ENCODE measurements at regions not wholly inside any gene's neighbourhood (a gene's known extent, or its start where the extent isn't known, plus 50 kb on each side); places are given as distances from the start of the nearest gene placed in this dataset.

DNA sequence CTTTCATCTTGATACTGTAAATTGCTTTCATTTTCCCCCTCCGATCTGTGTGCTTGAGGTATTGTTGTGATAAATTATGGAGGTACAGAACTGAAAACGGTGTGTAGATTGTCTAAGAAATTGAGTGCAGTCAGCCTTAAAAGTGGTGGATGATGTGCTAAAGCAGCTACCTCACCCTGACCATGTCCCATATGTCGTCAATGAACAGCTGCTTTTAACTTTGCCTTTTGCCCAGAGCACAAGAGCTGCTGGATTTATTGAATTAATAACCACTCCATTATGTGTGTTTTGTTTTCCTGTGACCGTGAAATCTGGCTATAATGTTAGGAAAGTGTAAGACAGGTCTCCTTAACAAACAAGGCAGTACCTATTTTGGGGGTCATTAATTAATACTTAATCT is 581.9 kb upstream of the PITX2 start:
- no peak overlapping the region for H3K4me3 ChIP-seq (ENCODE audit: low read depth, low read length)
- H3K36me3 ChIP-seq (replicated peaks), result no peaks in the 10 kb centered on the region
- TF ChIP-seq, protein P1, sequence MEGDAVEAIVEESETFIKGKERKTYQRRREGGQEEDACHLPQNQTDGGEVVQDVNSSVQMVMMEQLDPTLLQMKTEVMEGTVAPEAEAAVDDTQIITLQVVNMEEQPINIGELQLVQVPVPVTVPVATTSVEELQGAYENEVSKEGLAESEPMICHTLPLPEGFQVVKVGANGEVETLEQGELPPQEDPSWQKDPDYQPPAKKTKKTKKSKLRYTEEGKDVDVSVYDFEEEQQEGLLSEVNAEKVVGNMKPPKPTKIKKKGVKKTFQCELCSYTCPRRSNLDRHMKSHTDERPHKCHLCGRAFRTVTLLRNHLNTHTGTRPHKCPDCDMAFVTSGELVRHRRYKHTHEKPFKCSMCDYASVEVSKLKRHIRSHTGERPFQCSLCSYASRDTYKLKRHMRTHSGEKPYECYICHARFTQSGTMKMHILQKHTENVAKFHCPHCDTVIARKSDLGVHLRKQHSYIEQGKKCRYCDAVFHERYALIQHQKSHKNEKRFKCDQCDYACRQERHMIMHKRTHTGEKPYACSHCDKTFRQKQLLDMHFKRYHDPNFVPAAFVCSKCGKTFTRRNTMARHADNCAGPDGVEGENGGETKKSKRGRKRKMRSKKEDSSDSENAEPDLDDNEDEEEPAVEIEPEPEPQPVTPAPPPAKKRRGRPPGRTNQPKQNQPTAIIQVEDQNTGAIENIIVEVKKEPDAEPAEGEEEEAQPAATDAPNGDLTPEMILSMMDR (IDR thresholded peaks at IDR 0.05; ENCODE audit: low read depth, low read length, missing control alignments), result no peak
- DNase-seq, result no peak
- in situ Hi-C loops (cut with HindIII; ENCODE audit: low pct_ligation_motif_present, low sequenced_read_pairs), result no loop called here
- no peaks in the 10 kb centered on the region for H3K27me3 ChIP-seq (replicated peaks)
- H3K27ac ChIP-seq, result no peak overlapping the region

DNA sequence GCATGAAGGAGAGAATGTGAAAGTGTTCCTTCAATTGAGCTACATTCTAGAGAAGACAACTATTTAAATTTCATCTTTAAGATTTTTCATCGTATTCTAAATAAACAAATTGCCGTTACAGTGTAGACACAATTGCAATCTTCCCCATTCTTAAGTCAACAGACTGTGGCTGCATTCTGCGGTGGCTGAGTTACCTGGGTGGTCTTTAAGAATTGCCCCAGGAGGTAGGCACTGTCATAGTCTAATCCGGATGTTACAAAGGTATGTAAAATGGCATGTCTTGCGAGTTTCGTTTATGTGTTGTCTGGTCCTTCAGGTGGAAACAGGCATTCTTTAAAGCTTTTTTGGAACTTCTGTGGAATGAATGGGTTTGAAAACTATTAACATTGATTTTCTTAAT is 586.1 kb upstream of the PITX2 start:
- DNase-seq, result no peak
- TF ChIP-seq, protein P1 (IDR thresholded peaks at IDR 0.05; ENCODE audit: low read depth, low read length, missing control alignments), result no peak
- Histone ChIP-seq H3K27ac (no peak overlapping the region), H3K4me3 (ENCODE audit: low read depth, low read length) (no peak overlapping the region), H3K27me3 (replicated peaks) (no peaks in the 10 kb centered on the region), H3K36me3 (replicated peaks) (no peaks in the 10 kb centered on the region)
- in situ Hi-C loops (cut with HindIII; ENCODE audit: low pct_ligation_motif_present, low sequenced_read_pairs), result no loop called here

DNA sequence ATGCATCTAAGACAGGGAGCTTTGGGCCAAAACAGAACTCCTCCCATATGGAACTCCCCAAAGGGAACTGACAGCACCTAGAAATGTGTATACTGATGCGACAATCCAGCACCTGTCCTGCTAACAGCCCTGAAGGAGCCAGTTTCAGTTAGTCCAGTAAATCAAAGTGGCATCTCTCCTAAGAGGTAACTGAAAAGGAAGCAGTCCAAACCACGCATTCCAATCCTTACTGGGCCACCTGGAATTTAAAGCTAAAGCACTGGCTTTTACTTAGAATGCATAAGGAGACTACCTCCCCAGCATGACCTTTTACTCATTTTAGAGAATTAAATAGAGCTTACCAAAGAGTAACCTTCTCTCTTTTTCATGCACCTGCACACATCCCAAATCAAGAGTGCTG is 586.8 kb upstream of the PITX2 start:
- in situ Hi-C loops (cut with HindIII; ENCODE audit: low pct_ligation_motif_present, low sequenced_read_pairs), result no loop called here
- no peaks in the 10 kb centered on the region for H3K27me3 ChIP-seq (replicated peaks)
- no peak for DNase-seq
- H3K36me3 ChIP-seq (replicated peaks), result no peaks in the 10 kb centered on the region
- no peak overlapping the region for H3K27ac ChIP-seq
- H3K4me3 ChIP-seq (ENCODE audit: low read depth, low read length), result no peak overlapping the region
- TF ChIP-seq, protein P1 (IDR thresholded peaks at IDR 0.05; ENCODE audit: low read depth, low read length, missing control alignments), result no peak

DNA sequence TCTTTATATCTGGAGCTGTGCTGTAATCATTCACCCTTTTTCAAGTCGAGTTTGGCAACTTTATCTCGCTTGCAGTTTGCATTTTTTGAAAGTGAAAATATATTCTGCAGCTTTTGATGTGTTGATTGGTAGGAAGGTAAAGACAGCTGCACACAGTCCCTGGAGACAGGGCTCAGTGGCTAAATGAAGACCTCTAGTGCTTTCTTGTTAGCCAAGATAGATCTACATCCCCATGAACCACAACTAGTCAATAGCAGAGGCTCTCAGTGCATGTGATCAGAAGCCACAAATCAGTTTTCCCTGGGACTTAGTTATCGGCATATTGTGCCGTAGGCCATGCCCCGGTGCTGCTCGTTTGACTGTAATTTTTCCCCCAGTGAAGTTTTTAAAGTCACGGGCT is 587.7 kb upstream of the PITX2 start:
- in situ Hi-C loops (cut with HindIII; ENCODE audit: low pct_ligation_motif_present, low sequenced_read_pairs), result no loop called here
- no peak for DNase-seq
- no peaks in the 10 kb centered on the region for H3K36me3 ChIP-seq (replicated peaks)
- TF ChIP-seq, protein P1 (IDR thresholded peaks at IDR 0.05; ENCODE audit: low read depth, low read length, missing control alignments), result no peak
- no peak overlapping the region for H3K27ac ChIP-seq
- H3K27me3 ChIP-seq (replicated peaks), result no peaks in the 10 kb centered on the region
- H3K4me3 ChIP-seq (ENCODE audit: low read depth, low read length), result no peak overlapping the region

DNA sequence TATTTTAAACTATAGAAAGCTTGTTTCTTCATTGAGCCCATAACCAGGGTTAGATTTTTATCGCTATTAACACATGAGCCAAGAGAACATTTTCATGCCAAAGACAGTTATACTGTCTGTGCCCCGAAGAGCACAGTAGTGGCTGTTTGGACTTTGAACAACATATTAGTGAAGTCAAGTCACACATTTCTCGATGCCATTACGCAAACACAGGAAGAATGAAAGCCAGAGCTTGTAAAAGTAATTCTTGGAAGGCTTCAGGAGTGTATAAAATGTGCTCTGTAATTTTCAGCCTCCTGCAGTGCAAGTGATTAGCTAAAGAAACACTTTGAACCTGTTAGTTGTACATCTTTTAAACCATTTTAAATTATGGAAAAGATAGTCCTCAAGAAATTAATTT is 590.7 kb upstream of the PITX2 start:
- DNase-seq, result no peak
- in situ Hi-C loops (cut with HindIII; ENCODE audit: low pct_ligation_motif_present, low sequenced_read_pairs), result no loop called here
- Histone ChIP-seq H3K4me3 (ENCODE audit: low read depth, low read length) (no peak overlapping the region), H3K36me3 (replicated peaks) (no peaks in the 10 kb centered on the region), H3K27me3 (replicated peaks) (no peaks in the 10 kb centered on the region), H3K27ac (no peak overlapping the region)
- TF ChIP-seq, protein P1 (IDR thresholded peaks at IDR 0.05; ENCODE audit: low read depth, low read length, missing control alignments), result no peak

DNA sequence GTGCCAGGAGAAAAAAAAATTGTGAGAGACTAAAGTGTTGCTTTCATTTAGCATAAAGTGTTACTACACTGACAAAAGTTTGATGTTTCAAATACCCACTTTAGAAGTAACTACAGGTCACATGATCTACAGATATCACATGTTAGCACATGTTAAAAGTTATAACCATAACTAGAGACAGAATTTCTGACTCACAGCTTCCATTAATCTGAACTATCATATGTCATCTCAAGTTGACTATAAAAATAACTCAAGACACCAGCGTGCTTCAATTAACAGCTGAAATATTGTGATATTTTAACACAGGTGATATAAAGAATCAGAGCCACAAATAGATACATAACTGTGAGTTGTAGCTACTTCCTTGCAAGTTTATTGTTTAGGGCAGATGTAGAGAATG is 591.5 kb upstream of the PITX2 start:
- no peak overlapping the region for H3K27ac ChIP-seq
- no peak for DNase-seq
- no peak overlapping the region for H3K4me3 ChIP-seq (ENCODE audit: low read depth, low read length)
- H3K36me3 ChIP-seq (replicated peaks), result no peaks in the 10 kb centered on the region
- TF ChIP-seq, protein P1 (IDR thresholded peaks at IDR 0.05; ENCODE audit: low read depth, low read length, missing control alignments), result no peak
- H3K27me3 ChIP-seq (replicated peaks), result no peaks in the 10 kb centered on the region
- in situ Hi-C loops (cut with HindIII; ENCODE audit: low pct_ligation_motif_present, low sequenced_read_pairs), result no loop called here

Measured in brain microvascular endothelial cell (primary cell).